HuH-7.5 (cell line): ENCODE measurements at regions not wholly inside any gene's neighbourhood (a gene's known extent, or its start where the extent isn't known, plus 50 kb on each side); places are given as distances from the start of the nearest gene placed in this dataset.
"Not testable (repeated sequence)": the region's sequence is repeated elsewhere in the genome, so short reads cannot be mapped to it uniquely, and the experiment has no call there.

Experiments
- DNase-seq: peaks from one replicate; pipeline ENCODE4 v3.0.0; 2011; ENCODE audit warnings: low spot score

DNA sequence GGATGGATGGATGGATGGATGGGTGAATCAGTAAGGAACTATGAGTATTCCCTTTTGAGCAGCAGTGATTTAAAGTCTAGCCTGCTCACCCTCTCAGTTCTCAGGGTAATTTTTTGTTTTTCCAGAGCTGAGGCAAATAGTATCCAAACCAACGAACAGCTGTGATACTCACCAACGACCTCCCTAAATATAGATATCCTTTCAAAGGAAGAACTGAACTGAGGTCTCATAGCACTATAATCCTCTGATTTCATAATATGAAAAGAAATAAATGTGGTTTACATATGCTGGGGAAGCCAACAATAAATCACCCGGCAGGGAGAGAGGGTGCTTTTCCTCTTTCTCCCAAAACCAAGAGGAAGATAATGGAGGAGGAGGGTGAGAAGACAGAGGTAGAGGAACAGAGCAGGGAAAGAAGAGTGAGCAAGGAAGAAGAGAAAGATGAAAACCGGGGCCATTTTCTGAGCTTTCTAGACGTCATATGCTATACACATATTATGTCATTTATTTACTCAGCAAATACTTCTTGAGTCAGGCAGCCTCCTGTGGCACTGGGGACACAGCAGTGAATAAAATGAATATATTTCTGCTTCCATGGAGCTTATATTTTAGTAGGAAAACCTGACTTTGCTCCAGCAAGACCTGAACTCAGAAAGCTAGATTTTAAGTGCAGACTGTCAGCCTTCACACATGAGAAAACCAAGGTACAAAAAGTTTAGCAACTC, 710.7 kb upstream of the TBX3 start:
- no peak for DNase-seq

DNA sequence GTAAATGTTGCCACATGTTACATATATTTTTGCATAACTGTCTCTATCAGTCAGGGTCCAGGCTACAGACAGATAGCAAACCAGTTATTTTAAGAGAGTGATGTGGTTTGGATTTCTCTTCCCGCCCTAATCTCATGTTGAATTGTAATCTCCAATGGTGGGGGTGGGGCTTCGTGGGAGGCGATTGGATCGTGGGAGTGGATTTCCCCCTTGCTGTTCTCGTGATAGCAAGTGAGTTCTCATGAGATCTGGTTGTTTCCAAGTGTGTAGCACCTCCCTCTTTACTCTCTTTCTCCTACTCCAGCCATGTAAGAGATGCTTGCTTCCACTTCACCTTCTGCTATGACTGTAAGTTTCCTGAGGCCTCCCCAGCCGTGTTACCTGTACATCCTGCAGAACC, 704.2 kb upstream of the TBX3 start:
- DNase-seq: no peak

DNA sequence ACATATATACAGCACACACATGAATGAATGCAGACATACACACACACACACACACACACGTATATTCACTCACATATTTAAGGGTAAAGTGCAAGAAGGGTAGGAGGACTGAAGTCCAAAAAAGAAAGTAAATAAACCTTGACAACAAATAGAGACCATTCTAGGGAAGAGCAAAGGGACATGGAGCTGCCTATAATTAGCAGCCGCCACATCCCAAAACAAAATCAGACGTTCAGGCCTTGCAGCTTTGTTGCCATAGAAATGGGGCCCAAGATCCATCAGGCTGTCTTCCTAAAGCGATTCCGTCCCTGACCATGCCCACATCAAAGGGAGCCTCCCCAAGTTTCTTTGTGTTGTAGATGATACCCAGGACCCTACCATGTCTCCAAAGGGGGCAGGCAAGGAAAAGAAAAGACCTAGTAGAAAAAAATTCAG, 703.5 kb upstream of the TBX3 start:
- no peak for DNase-seq

DNA sequence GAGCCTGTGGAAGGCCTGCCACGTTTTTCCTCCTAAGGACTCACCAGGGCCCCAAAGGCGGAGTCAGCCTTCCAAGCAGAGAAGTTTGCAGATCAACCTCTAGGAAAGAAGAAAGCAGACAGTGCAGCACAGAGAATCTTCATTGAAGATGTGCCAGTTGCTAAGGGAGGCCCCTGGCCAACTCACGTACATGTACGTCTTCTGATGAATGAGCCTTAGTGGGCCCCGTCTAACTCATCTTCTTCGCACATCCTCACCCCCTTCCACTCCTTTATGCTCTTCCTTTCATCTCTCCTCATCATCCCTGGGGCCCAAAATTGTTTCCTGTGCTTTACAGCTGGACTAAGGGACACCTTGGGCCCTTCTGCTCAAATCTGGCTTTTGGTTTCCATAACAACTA, 703.0 kb upstream of the TBX3 start:
- no peak for DNase-seq

DNA sequence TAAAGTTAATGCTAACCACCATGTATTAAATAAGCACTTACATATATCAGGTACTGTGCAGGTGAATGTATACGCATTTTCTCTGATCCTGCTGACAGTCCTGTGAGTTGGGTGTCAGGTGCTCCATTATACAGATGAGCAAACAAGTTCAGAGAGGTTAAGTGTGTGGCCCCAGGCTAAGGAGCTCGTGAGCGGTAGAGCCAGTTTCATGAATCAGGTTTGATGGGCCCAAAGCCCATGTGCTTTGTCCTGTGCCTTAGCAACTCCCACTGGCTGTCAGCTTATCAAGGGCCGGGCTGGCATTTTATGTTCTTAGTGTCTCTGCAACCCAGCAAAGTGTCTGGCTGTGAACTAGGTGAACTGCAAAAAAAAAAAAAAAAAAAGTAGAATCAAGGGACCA, 701.2 kb upstream of the TBX3 start:
- DNase-seq: no peak

DNA sequence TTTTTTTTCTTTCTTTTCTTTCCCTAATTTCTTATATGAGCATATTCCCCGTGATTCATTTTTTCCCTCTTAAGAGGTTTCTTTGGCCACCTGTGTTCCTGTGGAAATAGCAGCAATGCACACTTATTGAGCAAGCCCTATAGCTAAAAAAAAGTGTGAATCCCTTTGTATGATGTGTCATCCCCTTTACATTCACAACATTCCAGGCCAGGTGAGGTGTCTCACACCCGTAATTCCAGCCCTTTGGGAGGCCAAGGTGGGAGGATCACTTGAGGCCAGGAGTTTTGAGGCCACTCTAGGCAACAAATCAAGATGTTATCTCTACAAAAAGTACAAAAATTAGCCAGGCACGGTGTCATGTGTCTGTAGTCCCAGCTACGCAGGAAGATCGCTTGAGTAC, 700.4 kb upstream of the TBX3 start:
- no peak for DNase-seq

DNA sequence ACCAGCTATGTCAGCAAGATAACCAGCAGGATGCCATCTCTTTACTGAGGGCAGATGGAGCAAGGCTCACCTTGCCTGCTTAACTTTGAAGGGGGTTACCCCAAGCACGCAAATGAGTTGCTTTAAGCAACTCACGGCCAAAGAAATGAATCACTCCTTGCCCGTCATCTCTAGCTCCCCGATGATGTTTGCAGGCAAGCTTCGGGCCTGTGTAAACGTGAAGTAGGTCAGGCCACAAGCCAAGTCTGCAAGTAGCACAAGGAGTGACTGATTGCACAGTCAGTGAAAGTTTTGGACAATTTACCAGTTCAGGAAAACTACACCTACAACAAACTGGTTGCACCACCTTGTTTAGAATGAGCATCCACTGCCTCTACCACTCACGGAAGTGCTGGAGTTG, 699.7 kb upstream of the TBX3 start:
- no peak for DNase-seq

DNA sequence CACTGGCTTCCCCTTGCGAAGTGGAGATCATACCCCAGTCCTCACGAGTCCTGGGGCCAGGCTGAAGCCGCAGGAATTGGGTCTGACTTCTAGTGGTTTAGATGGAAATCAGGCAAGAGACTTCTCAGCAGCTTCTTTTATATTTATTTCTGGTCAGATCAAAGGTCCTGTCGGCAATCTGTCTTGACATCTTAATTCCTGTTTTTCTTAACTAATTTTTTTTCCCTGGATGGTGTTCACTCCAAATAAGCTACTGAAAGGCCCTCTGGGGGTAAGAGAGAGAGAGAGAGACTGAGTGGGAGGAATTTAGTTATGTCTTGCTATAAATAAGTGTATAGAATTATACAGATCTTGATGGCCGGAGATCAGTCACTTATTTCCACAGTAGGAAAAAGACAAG, 698.7 kb upstream of the TBX3 start:
- DNase-seq: no peak

DNA sequence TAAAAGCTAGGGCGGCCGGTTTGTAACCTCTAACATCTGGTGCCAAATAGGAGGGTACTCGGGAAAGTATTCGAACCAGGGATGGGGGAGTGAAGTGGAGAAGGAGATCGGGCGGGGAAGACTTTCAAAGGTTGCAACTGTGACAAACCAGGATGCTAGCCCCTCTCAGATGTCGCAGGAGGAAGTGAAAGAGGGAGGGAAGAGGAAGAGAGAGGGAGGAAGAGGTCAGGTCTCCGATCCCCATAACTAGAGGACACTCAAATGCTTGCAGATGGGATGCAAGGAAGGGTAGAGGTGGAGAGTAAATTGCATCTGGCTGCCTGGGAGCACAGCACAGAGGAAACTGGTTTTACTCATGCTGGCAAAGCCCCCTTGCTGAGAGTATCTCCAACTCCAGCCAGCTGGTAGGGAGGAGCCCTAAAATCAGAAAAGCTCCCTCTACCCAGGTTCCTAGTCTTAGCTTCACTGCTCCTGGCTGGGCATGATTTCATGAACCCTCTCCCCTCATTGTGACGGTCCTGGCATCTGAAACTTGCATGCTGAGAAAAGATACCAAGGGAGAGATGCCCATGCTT, 696.7 kb upstream of the TBX3 start:
- no peak for DNase-seq

DNA sequence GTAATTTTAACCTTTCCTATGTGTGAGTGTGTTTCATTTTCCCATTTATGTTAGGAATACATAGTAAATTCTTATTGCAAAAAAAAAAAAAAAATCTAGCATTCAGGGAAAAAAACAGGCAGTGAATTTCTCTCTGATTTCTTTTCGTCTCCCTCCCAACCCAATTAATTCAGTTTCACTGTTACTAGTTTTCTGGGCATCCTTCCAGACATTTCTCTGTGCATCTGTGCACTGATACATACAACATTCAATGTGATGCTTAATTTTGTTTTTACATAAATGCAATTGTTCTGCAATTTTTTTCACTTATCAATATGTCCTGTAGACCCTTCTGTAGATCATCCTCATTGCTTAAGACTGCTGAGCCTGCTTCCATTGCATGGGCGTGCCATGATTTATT, 694.3 kb upstream of the TBX3 start:
- DNase-seq: no peak

DNA sequence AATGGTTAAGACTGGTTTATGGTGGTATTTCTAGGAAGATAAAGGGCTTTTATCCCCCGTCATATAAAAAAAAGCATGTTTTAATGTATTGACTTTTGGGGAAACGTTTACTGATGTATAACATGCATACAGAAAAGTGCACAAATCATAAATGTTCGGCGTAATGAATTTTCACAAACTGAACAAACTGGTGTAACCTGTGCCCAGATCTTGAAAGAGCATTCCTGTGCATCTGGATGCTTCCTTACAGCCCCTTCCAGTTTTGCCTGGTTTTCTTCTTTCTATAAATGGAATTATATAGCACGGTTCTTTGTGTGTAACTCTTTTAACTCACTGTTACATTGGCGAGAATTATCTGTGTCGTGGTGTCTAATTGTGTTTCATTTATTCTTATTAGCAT, 693.8 kb upstream of the TBX3 start:
- no peak for DNase-seq

DNA sequence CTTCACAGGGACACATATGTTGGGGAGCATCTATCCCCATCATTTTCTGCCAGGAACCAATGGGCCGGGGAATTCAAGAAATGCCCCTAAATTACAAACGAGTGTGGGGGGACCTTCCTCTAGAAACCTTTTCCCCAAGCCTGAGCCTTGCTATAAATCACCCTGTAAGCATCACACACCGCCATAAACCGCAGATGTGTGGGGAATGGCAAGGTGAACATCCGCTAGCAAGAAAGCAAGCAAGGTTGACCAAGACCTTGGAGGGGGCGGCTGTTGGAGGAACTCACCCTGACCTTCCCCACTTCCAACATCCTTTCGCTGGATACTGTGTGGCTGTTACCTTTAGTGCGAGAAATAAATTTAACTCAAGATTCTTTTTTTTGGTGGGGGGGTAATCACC, 693.3 kb upstream of the TBX3 start:
- DNase-seq: no peak

DNA sequence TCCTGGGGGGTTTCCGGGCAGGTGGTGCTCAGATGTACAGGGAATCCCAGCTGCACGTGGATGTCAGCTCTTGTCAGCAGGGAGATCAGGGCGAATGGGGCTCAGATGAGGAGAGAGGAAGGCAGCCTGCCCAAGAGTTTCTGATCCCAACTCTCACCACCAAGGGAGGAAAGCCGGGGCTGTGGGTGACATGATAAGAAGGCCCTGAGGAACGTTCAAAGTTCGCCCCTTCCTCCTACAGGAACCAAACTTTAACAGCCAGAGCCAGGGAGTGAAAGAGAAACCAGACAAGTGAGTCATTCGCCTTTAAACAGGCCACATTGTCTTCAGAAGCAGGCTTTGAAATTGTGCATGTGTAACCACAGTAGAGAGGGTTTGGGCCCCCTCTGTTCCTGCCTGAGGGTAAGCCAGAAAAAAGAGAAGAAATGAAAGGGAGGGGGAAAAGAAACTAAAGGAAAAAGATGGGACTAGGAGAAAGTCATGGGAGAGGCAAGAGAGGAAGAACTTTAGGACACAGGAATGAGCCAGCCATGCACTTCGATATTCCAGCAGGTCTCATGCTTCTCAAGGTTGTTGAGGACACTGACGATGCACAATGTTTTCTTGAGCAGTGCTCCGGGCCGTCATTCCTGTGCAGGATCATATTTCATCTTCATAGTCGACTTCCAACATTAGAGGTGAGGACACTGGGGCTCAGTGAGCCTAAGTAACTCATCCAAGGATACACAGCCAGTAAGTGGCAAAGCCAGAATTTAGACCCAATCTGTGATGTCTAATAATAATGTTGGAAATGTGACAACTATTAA, 691.4 kb upstream of the TBX3 start:
- DNase-seq: no peak

DNA sequence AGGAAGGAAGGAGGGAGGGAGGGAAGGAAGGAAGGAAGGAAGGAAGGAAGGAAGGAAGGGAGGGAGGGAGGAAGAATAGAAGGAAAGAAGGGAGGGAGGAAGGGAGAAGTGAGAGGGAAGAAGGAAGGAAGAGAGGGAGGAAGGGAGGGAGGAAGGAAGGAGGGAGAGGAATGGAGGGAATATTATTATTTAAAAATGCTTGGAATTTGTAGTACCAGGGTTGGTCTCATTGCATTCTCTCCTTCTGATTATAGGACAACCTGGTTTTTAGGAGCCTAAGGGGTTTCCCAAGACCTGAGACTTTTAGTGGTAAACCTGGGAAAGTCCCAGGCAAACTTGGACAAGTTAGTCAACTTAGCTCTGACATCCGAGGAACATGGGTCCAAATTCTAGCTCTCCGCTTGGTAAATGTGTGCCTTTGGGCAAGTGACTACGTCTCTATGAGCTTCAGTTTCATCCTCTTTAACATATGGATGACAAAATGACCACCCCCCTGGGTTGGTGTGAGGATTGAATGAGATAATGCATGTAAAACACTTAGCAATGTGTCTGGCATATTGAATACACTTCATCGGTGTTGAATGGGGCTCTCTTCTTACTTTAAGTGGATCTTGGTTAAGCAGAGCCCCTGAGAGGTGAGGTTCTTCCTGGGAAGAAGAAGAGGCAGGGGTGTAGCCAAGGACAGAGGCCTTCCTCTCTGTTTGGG, 690.7 kb upstream of the TBX3 start:
- DNase-seq: no peak

DNA sequence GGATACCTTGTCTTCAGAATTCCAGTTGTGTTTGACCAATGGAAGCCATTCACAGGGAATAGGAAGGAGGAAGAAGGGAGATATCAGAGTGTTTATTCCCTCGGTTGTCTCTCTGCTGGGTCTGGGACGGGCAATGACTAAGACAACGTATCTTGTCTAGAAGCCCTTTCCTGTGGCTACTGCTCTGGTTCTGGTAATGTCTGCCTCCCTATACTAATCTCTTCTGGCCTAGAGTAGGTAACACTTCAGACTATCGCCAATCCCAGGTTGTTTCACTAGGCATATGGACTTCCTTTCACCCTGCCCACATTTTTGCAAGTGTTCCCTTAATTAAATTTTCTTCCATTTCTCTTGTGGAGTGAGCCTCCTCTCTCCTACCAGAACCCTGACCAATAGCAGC, 687.7 kb upstream of the TBX3 start:
- DNase-seq: no peak

DNA sequence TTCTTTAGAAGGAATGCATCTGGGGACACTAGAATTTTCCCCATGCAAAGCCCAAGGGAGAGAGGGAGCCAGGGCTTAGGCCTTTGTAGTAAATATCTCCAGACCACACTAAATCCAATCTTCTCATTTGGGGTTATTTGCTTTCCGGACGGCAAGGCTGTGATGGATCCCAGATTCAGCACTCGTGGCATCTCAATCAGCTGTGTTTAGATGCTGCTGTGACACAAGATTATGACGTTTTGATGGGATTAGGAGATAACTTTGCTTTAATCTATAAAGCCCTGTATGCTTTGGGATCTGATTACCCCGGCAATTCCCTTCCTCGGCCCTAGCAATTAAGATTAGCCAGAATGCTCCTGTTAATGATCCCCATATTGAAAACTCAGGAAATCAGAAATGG, 686.7 kb upstream of the TBX3 start:
- DNase-seq: no peak

DNA sequence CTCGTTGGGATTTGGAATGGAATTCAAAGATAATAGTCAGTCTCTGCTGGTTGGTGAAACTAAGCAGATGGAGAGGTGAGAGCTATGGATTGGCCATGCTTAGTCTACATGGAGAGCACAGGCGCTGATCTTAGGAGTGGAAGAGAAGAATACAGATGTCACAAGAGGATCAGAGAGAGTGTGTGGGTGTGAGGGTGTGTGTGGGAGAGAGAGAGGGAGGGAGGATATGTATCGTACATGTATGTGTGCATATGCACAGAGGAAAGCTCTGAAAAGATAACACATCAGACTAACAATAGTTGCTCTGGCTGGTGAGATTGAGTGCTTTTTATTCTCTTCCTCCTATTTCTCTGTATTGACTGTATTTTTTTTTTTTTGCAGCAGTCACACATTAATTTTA, 686.2 kb upstream of the TBX3 start:
- DNase-seq: no peak

DNA sequence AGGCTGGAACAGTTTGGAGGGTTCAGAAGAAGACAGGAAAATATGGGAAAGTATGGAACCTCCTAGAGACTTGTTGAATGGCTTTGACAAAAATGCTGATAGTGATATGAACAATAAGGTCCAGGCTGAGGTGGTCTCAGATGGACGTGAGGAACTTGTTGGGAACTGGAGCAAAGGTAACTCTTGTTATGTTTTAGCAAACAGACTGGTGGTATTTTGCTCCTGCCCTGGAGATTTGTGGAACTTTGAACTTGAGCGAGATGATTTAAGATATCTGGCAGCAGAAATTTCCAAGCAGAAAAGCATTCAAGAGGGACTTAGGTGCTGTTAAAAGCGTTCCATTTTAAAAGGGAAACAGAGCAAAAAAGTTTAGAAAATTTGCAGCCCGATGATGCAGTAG, 682.3 kb upstream of the TBX3 start:
- DNase-seq: not testable (repeated sequence)

DNA sequence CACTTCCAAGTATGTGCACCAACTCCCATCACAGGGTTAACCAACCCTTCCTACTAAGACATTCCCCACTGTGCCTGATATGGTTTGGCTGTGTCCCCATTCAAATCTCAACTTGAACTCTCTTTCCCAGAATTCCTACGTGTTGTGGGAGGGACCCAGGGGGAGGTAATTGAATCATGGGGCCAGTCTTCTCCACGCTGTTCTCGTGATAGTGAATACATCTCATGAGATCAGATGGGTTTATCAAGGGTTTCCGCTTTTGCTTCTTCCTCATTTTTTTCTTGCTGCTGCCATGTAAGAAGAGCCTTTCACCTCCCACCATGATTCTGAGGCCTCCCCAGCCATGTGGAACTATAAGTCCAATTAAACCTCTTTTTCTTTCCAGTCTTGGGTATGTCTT, 681.8 kb upstream of the TBX3 start:
- not testable (repeated sequence) for DNase-seq

DNA sequence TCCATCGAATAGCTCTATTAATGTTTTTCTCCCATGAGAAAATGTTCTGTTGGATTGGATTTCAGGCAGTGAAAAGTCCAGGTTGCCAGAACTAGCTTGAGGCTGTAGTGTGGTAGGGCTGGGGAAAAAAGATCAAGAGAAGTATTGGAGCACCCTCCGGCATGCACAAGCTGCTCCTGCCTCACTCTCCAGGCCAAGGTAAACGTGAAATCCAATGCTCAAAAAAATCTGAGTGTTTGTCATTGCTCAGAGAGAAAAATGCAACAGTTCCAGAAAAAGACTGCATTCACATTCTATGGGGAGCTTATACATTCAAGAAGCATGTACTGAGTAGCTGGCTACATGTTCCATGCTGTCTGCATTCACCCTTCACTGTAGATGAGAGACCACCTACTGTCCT, 680.9 kb upstream of the TBX3 start:
- DNase-seq: no peak

DNA sequence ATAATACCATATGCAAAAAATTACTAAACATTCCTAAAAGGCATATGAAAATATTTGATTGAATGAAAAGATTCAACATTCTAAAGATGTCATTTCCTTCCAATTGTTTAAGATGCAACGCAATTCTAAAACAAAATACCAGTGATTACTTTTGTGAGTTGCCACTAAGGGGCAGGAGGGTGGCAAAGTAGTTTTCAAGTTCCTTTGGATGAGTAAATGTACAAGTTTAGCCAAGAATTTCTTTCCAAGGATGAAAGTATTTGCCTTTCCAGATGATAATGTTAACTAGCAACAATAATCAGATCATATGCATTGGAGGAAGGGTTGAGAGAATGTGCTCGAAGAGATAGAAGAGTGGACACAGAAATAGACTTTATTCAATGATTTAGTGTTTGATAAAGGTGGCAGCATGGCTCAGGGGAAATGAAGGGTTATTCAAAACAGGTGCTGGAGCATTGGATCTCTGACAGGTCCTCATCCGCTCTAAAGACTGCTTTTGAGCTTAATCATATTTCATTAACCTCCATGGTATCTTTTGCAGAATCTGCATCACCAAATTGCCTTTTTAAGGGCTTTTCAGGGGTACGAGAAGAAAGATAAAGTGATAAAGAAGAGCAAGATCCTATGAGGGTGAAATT, 678.5 kb upstream of the TBX3 start:
- DNase-seq: no peak

DNA sequence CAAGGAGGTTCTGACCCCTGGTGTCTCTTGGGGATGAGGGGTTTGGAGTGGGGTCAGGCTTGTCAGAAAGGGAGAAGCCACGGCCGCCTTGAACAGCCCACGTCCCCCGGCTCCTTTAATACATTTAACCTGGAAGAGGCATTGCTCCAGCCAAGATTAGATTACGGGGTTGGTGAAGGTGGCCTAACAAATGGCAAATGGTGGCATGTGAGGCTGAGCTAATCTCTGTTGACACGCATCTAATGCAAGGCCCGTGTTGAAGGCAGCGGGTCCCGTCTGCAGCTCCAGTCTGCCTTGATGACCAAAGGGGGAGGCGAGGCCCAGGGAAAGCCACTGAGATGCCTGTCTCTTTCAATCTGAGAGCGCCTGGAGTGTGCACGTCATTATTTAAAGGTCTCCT, 673.7 kb upstream of the TBX3 start:
- no peak for DNase-seq
